ENCODE measurements at regions not wholly inside any gene's neighbourhood (a gene's known extent, or its start where the extent isn't known, plus 50 kb on each side); places are given as distances from the start of the nearest gene placed in this dataset.

- 95% methylated on average over 2 of the region's 2 CpGs for WGBS
- Histone ChIP-seq H3K9ac (ENCODE audit: low read depth in 1 of 2, low read length in 2 of 2) (no peak overlapping the region), H3K27me3 (ENCODE audit: control insufficient read depth in 4 of 4, insufficient read depth in 4 of 4, low read length in 3 of 4) (no peaks in the 10 kb centered on the region), H3K4me1 (ENCODE audit: control insufficient read depth in 4 of 4, insufficient read depth in 4 of 4, low read length in 3 of 4) (no peaks in the 10 kb centered on the region), H3K27ac (ENCODE audit: low read depth in 1 of 2, low read length in 2 of 2) (no peak overlapping the region), H3K36me3 (ENCODE audit: control insufficient read depth in 4 of 4, insufficient read depth in 3 of 4, low read depth in 1 of 4, low read length in 3 of 4) (no peaks in the 10 kb centered on the region), H3K9me3 (ENCODE audit: control insufficient read depth in 4 of 4, low read length in 3 of 4) (no peaks in the 10 kb centered on the region), H3K4me3 (ENCODE audit: low read depth in 1 of 3, low read length in 3 of 3) (no peak overlapping the region)
- TF ChIP-seq EGR1 (IDR thresholded peaks at IDR 0.05; ENCODE audit: low read depth in 2 of 2) = no peak
- TF ChIP-seq RAD21 (IDR thresholded peaks at IDR 0.05) = no peak
- TF ChIP-seq JUND (IDR thresholded peaks at IDR 0.05) = no peak
- TF ChIP-seq GABPA (IDR thresholded peaks at IDR 0.05 in 1 of 2, conservative IDR thresholded peaks at IDR 0.05 in 1 of 2) = no peak
- no peak for TF ChIP-seq TAF1 (conservative IDR thresholded peaks at IDR 0.05)
- no peak for TF ChIP-seq FOXA2 (IDR thresholded peaks at IDR 0.05)
- no peak for TF ChIP-seq ATF3 (IDR thresholded peaks at IDR 0.05)
- no peak for TF ChIP-seq HNF4A (conservative IDR thresholded peaks at IDR 0.05)
- TF ChIP-seq HNF4G (IDR thresholded peaks at IDR 0.05) = no peak
- no peak for DNase-seq (ENCODE audit: low spot score)
These were observed 237.9 kb upstream of the DGKB start for GRCh38 chr7:15140431-15140830.

DNA sequence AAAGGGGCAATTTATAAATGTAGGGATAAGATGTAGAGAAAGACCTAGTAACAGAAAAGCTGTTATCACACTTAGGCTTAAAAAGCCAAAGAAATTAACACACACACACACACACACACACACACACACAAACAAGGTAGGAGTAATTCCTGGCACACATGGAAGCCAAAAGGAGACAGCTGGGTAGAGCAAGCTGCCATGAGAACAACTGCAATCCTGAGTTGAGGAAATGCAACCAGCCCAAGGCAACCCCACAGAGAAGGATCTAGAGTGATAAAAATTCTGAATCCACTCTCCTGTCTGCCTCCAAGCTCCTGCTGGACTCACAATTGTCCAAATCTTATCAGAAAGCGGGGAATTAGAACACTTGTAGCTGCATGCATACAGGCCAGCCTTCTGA is 229.1 kb upstream of the DGKB start:
- H3K9ac ChIP-seq (ENCODE audit: low read depth in 1 of 2, low read length in 2 of 2) = no peak overlapping the region

More for the DNA sequence above, 229.1 kb upstream of the DGKB start:
- Histone ChIP-seq H3K27ac (ENCODE audit: low read depth in 1 of 2, low read length in 2 of 2) (no peak overlapping the region), H3K36me3 (ENCODE audit: control insufficient read depth in 4 of 4, insufficient read depth in 3 of 4, low read depth in 1 of 4, low read length in 3 of 4) (no peaks in the 10 kb centered on the region), H3K4me3 (ENCODE audit: low read depth in 1 of 3, low read length in 3 of 3) (no peak overlapping the region), H3K27me3 (ENCODE audit: control insufficient read depth in 4 of 4, insufficient read depth in 4 of 4, low read length in 3 of 4) (no peaks in the 10 kb centered on the region), H3K9me3 (ENCODE audit: control insufficient read depth in 4 of 4, low read length in 3 of 4) (no peaks in the 10 kb centered on the region), H3K4me1 (ENCODE audit: control insufficient read depth in 4 of 4, insufficient read depth in 4 of 4, low read length in 3 of 4) (no peaks in the 10 kb centered on the region)
- DNase-seq (ENCODE audit: low spot score) = no peak
- TF ChIP-seq TAF1 (conservative IDR thresholded peaks at IDR 0.05) (no peak), FOXA1 (IDR thresholded peaks at IDR 0.05) (no peak), ATF3 (IDR thresholded peaks at IDR 0.05) (no peak), SP1 (IDR thresholded peaks at IDR 0.05) (no peak), NR2F2 (IDR thresholded peaks at IDR 0.05) (no peak), RAD21 (IDR thresholded peaks at IDR 0.05) (no peak), JUND (IDR thresholded peaks at IDR 0.05) (no peak), YY1 (IDR thresholded peaks at IDR 0.05) (no peak), FOXA2 (IDR thresholded peaks at IDR 0.05) (no peak), EGR1 (IDR thresholded peaks at IDR 0.05; ENCODE audit: low read depth in 2 of 2) (no peak), ZBTB33 (IDR thresholded peaks at IDR 0.05) (no peak), HNF4G (IDR thresholded peaks at IDR 0.05) (no peak)
- TF ChIP-seq, protein P1, sequence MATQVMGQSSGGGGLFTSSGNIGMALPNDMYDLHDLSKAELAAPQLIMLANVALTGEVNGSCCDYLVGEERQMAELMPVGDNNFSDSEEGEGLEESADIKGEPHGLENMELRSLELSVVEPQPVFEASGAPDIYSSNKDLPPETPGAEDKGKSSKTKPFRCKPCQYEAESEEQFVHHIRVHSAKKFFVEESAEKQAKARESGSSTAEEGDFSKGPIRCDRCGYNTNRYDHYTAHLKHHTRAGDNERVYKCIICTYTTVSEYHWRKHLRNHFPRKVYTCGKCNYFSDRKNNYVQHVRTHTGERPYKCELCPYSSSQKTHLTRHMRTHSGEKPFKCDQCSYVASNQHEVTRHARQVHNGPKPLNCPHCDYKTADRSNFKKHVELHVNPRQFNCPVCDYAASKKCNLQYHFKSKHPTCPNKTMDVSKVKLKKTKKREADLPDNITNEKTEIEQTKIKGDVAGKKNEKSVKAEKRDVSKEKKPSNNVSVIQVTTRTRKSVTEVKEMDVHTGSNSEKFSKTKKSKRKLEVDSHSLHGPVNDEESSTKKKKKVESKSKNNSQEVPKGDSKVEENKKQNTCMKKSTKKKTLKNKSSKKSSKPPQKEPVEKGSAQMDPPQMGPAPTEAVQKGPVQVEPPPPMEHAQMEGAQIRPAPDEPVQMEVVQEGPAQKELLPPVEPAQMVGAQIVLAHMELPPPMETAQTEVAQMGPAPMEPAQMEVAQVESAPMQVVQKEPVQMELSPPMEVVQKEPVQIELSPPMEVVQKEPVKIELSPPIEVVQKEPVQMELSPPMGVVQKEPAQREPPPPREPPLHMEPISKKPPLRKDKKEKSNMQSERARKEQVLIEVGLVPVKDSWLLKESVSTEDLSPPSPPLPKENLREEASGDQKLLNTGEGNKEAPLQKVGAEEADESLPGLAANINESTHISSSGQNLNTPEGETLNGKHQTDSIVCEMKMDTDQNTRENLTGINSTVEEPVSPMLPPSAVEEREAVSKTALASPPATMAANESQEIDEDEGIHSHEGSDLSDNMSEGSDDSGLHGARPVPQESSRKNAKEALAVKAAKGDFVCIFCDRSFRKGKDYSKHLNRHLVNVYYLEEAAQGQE (IDR thresholded peaks at IDR 0.05) = no peak
- 93% methylated on average over 1 of the region's 1 CpG for WGBS
